ENCODE measurements at regions not wholly inside any gene's neighbourhood (a gene's known extent, or its start where the extent isn't known, plus 50 kb on each side); places are given as distances from the start of the nearest gene placed in this dataset.

GRCh38 chr5:93922551-93922950 is 181.2 kb upstream of the POU5F2 start:
- 90% methylated on average over 5 of the region's 5 CpGs for WGBS
- H3K4me3 ChIP-seq = no peak overlapping the region
- H3K36me3 ChIP-seq = no peaks in the 10 kb centered on the region
- no peak for DNase-seq (ENCODE audit: extremely low spot score)
- peaks cover 0 to 5% (median 0%) of the 10 kb centered on the region in 4 donors for H3K4me1 ChIP-seq
- no peak overlapping the region for H3K27ac ChIP-seq (replicated peaks in 1 of 4)
- H3K9me3 ChIP-seq = no peaks in the 10 kb centered on the region
- intact Hi-C loops (cut with DNase I) = no loop called here
- no peaks in the 10 kb centered on the region for H3K27me3 ChIP-seq
- TF ChIP-seq CTCF (IDR thresholded peaks at IDR 0.05) (no peak), POLR2AphosphoS5 (IDR thresholded peaks at IDR 0.05) (no peak), POLR2A (IDR thresholded peaks at IDR 0.05; ENCODE audit: low read depth) (no peak), EP300 (IDR thresholded peaks at IDR 0.05) (no peak)

DNA sequence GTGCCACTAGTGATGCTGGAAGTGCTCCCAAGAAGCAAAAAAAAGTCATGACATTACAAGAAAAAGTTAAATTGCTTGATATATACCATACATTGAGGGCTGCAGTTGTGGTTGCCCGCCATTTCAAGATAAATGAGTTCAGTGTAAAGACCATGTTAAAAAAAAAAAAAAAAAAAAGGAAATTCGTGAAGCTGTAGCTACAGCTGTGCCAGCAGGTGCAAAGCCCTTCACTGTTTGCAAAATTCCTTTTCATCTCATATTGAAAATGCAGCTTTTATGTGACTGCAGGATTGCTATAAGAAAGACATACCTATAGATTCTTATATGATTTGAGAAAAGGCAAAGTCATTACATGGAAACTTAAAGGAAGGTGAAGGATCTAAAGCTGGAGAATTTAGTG is 179.6 kb upstream of the POU5F2 start:
- DNase-seq (ENCODE audit: extremely low spot score) = no peak
- Histone ChIP-seq H3K27ac (replicated peaks in 1 of 4) (no peak overlapping the region), H3K9me3 (no peaks in the 10 kb centered on the region), H3K4me3 (no peak overlapping the region), H3K4me1 (no peaks in the 10 kb centered on the region), H3K27me3 (no peaks in the 10 kb centered on the region), H3K36me3 (no peaks in the 10 kb centered on the region)
- 78% methylated on average over 2 of the region's 2 CpGs for WGBS
- TF ChIP-seq EP300 (IDR thresholded peaks at IDR 0.05) (no peak), POLR2AphosphoS5 (IDR thresholded peaks at IDR 0.05) (no peak), CTCF (IDR thresholded peaks at IDR 0.05) (no peak), POLR2A (IDR thresholded peaks at IDR 0.05; ENCODE audit: low read depth) (no peak)
- intact Hi-C loops (cut with DNase I) = no loop called here

DNA sequence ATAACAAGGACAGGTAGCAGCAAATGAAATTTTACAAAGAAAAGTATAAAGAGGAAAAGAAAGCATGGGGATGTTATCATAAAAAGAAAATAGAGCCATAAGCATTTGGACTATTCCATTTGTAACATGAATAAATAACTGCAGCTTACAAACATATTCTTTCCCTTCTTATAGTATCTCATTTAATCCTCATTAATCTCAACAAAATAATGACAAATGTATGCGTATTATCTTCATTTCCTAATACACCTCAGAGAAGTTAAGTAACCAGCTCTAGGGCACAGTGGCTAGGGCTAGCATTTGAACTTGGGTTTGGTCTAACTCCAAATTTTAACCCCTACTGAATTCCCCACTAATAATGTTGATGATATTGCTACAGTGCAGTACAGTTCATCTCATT is 175.5 kb upstream of the POU5F2 start:
- no peak overlapping the region for H3K27ac ChIP-seq (replicated peaks in 1 of 4)
- TF ChIP-seq EP300 (IDR thresholded peaks at IDR 0.05) = no peak
- TF ChIP-seq POLR2AphosphoS5 (IDR thresholded peaks at IDR 0.05) = no peak
- TF ChIP-seq CTCF (IDR thresholded peaks at IDR 0.05) = no peak
- TF ChIP-seq POLR2A (IDR thresholded peaks at IDR 0.05; ENCODE audit: low read depth) = no peak
- H3K4me3 ChIP-seq = no peak overlapping the region
- no peaks in the 10 kb centered on the region for H3K36me3 ChIP-seq
- DNase-seq (ENCODE audit: extremely low spot score) = no peak
- WGBS = 100% methylated on average over 1 of the region's 1 CpG
- H3K4me1 ChIP-seq = no peaks in the 10 kb centered on the region
- no peaks in the 10 kb centered on the region for H3K27me3 ChIP-seq
- H3K9me3 ChIP-seq = no peaks in the 10 kb centered on the region
- intact Hi-C loops (cut with DNase I) = loop anchor here (10.0 kb wide), 1 partner anchor 332 kb away; the partner anchor contains the start of genes NR2F1 and NR2F1-AS1

- no peak for TF ChIP-seq EP300 (IDR thresholded peaks at IDR 0.05)
- peak; percentile 42 to 50 (median 45) for TF ChIP-seq CTCF (IDR thresholded peaks at IDR 0.05)
- TF ChIP-seq POLR2A (IDR thresholded peaks at IDR 0.05; ENCODE audit: low read depth) = no peak
- TF ChIP-seq POLR2AphosphoS5 (IDR thresholded peaks at IDR 0.05) = no peak
- H3K27me3 ChIP-seq = no peaks in the 10 kb centered on the region
- intact Hi-C loops (cut with DNase I) = loop anchor here (10.0 kb wide), 1 partner anchor 330 kb away; the partner anchor contains the start of genes NR2F1 and NR2F1-AS1
Measured at GRCh38 chr5:93915142-93915553, 173.7 kb upstream of the POU5F2 start.

DNA sequence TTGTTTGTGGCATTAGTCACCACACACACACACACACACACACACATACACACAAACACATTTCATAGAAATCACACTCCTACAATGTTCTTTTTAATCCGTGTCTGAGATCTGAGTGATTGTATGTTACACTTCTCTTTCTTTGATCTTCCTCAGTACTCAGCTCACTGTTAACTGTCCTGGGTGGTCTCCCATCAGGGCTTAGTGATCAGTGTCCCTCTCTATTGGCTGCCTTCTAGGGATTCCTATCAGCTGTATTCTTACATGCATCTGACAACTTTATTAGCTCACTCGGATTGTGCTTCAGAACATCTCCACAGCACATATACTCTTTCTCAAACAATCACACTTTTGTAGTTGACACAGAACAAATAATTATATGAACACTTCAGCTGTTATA is 170.2 kb upstream of the POU5F2 start:
- no peak overlapping the region for H3K27ac ChIP-seq (replicated peaks in 1 of 4)
- intact Hi-C loops (cut with DNase I) = loop anchor here (10.0 kb wide), 1 partner anchor 327 kb away; the partner anchor contains the start of genes NR2F1 and NR2F1-AS1
- 66% methylated on average over 2 of the region's 2 CpGs for WGBS

More at GRCh38 chr5:93915142-93915553, 173.7 kb upstream of the POU5F2 start:
- Histone ChIP-seq H3K4me1 (no peaks in the 10 kb centered on the region), H3K4me3 (no peak overlapping the region), H3K9me3 (no peaks in the 10 kb centered on the region), H3K27ac (replicated peaks in 1 of 4) (no peak overlapping the region), H3K36me3 (no peaks in the 10 kb centered on the region)
- DNase-seq (ENCODE audit: extremely low spot score) = no peak

More for the DNA sequence above, 170.2 kb upstream of the POU5F2 start:
- TF ChIP-seq EP300 (IDR thresholded peaks at IDR 0.05) (no peak), POLR2AphosphoS5 (IDR thresholded peaks at IDR 0.05) (no peak), POLR2A (IDR thresholded peaks at IDR 0.05; ENCODE audit: low read depth) (no peak), CTCF (IDR thresholded peaks at IDR 0.05) (no peak)
- Histone ChIP-seq H3K9me3 (no peaks in the 10 kb centered on the region), H3K27me3 (no peaks in the 10 kb centered on the region), H3K4me1 (no peaks in the 10 kb centered on the region), H3K4me3 (no peak overlapping the region), H3K36me3 (no peaks in the 10 kb centered on the region)
- no peak for DNase-seq (ENCODE audit: extremely low spot score)

All from esophagus muscularis mucosa (tissue), 4 donors.